Natural killer cell (primary cell): ENCODE measurements at regions not wholly inside any gene's neighbourhood (a gene's known extent, or its start where the extent isn't known, plus 50 kb on each side); places are given as distances from the start of the nearest gene placed in this dataset.

Experiments
- ATAC-seq, 3 donors: fragments of 150-1000 bp in 2 of 3; fragments of 200-7000 bp in 1 of 3; cut with Tn5 transposase; 1 replicate in 1 of 3; 2 replicates in 2 of 3; pipeline ENCODE4 v1.10.0; 2021; ENCODE audit warnings: mild to moderate bottlenecking in 2 of 3, moderate library complexity in 2 of 3
- DNase-seq, 2 donors: peaks; one replicate each; pipeline versions ENCODE4 v3.0.0 to v3.0.0-alpha.2; 2013 to 2021; ENCODE audit warnings: mixed read lengths in 1 of 2
- H3K27ac ChIP-seq: one replicate; pipeline ENCODE4 v1.5.1; 2013; ENCODE audit warnings: mild to moderate bottlenecking, low read length
- H3K27me3 ChIP-seq: one replicate; pipeline ENCODE4 v1.6.1; 2013; ENCODE audit warnings: low read length; ENCODE audit not compliant: control insufficient read depth, insufficient read depth
- H3K36me3 ChIP-seq: one replicate; pipeline ENCODE4 v1.6.1; 2013; ENCODE audit warnings: low read length; ENCODE audit not compliant: control insufficient read depth, insufficient read depth
- H3K4me1 ChIP-seq: one replicate; pipeline ENCODE4 v1.6.1; 2013; ENCODE audit warnings: low read length; ENCODE audit not compliant: control insufficient read depth, insufficient read depth
- H3K4me3 ChIP-seq: one replicate; pipeline ENCODE4 v1.5.1; 2013; ENCODE audit warnings: low read length
- H3K9me3 ChIP-seq: one replicate; pipeline ENCODE4 v1.6.1; 2013; ENCODE audit warnings: low read length; ENCODE audit not compliant: control insufficient read depth, insufficient read depth
- H3K27ac Mint-ChIP-seq, 2 donors: one replicate each; pipeline ENCODE4 v1.8.0; 2022; ENCODE audit warnings: mild to moderate bottlenecking in 2 of 2, mixed read lengths in 2 of 2, moderate library complexity in 1 of 2
- H3K27me3 Mint-ChIP-seq, 2 donors: one replicate each; pipeline ENCODE4 v1.8.0; 2022; ENCODE audit warnings: low read depth in 2 of 2, mixed read lengths in 2 of 2
- H3K36me3 Mint-ChIP-seq: one replicate; pipeline ENCODE4 v1.8.0; 2022; ENCODE audit warnings: mixed read lengths
- H3K4me1 Mint-ChIP-seq, 2 donors: one replicate each; pipeline ENCODE4 v1.8.0; 2022; ENCODE audit warnings: mixed read lengths in 2 of 2
- H3K4me3 Mint-ChIP-seq: one replicate; pipeline ENCODE4 v1.8.0; 2022; ENCODE audit warnings: mild to moderate bottlenecking, moderate library complexity, mixed read lengths
- H3K9me3 Mint-ChIP-seq, 2 donors: one replicate each; pipeline ENCODE4 v1.8.0; 2022; ENCODE audit warnings: mixed read lengths in 2 of 2
- CTCF ChIP-seq: fragments of 200-600 bp; IDR thresholded peaks from one replicate; pipeline ENCODE4 v1.8.0; 2022; ENCODE audit warnings: antibody characterized with exemption
- WGBS: methylation state at CpG from one replicate; pipeline ENCODE4 v1.1.7; 2013; ENCODE audit warnings: missing lambda C conversion rate; ENCODE audit not compliant: insufficient coverage; 5-methylcytosine and 5-hydroxymethylcytosine counted together
- intact Hi-C: fragments of 100-400 bp; cut with micrococcal nuclease; formaldehyde crosslinking; loops from one replicate; pipeline ENCODE4 v1.14.2; 2022

GRCh38 chr7:20007510-20007909 lies 209.7 kb downstream of the MACC1 start:
- Mint-ChIP-seq H3K4me1 (no peaks in the 10 kb centered on the region), H3K36me3 (no peaks in the 10 kb centered on the region), H3K27ac (no peak overlapping the region), H3K4me3 (no peak overlapping the region), H3K27me3 (no peaks in the 10 kb centered on the region), H3K9me3 (peaks cover 14 to 15% of the 10 kb centered on the region in 2 donors)
- no peak overlapping the region for H3K27ac ChIP-seq
- no peak for TF ChIP-seq CTCF
- no peak overlapping the region for H3K4me3 ChIP-seq
- intact Hi-C loops, result no loop called here
- no peaks in the 10 kb centered on the region for H3K27me3 ChIP-seq
- H3K36me3 ChIP-seq, result no peaks in the 10 kb centered on the region
- no peak for ATAC-seq
- no peaks in the 10 kb centered on the region for H3K4me1 ChIP-seq
- H3K9me3 ChIP-seq, result no peaks in the 10 kb centered on the region
- DNase-seq, result no peak

DNA sequence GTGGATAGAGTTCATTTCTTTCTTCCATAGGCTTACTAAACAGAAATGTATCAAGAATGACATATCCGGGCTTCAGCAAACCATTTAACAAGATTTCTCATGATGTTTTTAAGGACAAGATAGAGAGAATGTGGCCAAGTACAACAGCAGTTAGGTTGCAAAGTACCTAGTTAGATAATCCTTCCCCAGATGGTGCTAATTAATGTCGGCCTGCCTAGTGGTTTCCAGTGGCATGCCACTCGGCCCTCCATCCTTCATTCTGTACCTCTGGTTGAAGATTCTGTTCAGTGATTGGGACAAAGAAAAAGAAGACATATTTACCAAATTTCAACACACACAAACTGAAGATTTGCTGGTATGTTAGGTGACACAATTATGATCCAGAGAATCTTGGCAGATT lies 212.1 kb downstream of the MACC1 start:
- no peaks in the 10 kb centered on the region for H3K27me3 Mint-ChIP-seq
- no peak overlapping the region for H3K4me3 Mint-ChIP-seq
- no peak for TF ChIP-seq CTCF
- Histone ChIP-seq H3K27me3 (no peaks in the 10 kb centered on the region), H3K4me3 (no peak overlapping the region), H3K27ac (no peak overlapping the region), H3K9me3 (no peaks in the 10 kb centered on the region), H3K36me3 (no peaks in the 10 kb centered on the region), H3K4me1 (no peaks in the 10 kb centered on the region)
- no peaks in the 10 kb centered on the region for H3K4me1 Mint-ChIP-seq
- H3K36me3 Mint-ChIP-seq, result no peaks in the 10 kb centered on the region
- DNase-seq (no peak), ATAC-seq (no peak)
- H3K9me3 Mint-ChIP-seq, result peaks cover 10 to 13% of the 10 kb centered on the region in 2 donors
- no peak overlapping the region for H3K27ac Mint-ChIP-seq
- intact Hi-C loops, result no loop called here
- 79% methylated on average over 2 of the region's 3 CpGs for WGBS

GRCh38 chr7:19999681-20000080 lies 217.5 kb downstream of the MACC1 start:
- Mint-ChIP-seq H3K4me1 (no peaks in the 10 kb centered on the region), H3K27me3 (no peaks in the 10 kb centered on the region), H3K4me3 (no peak overlapping the region), H3K9me3 (peaks cover 2 to 12% of the 10 kb centered on the region in 2 donors), H3K27ac (no peak overlapping the region), H3K36me3 (no peaks in the 10 kb centered on the region)
- no peak overlapping the region for H3K4me3 ChIP-seq
- H3K36me3 ChIP-seq, result no peaks in the 10 kb centered on the region
- H3K9me3 ChIP-seq, result no peaks in the 10 kb centered on the region
- TF ChIP-seq CTCF, result no peak
- no peak overlapping the region for H3K27ac ChIP-seq
- no CpG with 5 or more reads among the region's 1 CpG for WGBS
- H3K4me1 ChIP-seq, result no peaks in the 10 kb centered on the region
- H3K27me3 ChIP-seq, result no peaks in the 10 kb centered on the region
- intact Hi-C loops, result no loop called here
- ATAC-seq (no peak), DNase-seq (no peak)

DNA sequence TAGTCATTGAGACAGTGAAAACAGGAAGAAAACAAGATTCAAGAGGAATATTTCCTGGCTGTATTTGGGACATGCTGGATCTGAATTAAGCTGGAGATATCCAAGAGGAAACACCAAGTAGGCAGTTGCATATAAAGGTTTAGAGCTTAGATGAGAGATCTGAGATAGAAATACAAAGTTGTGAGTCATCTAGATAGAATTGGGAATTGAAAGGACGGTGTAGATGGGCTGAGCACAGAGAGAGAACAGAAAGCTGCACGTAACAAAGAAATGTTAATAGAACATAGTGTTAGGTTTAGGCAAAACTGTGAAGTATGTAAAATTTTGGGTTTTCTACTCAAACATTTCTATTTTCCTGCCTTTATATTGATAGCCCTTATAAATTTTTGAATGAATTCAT lies 218.5 kb upstream of the TMEM196 start:
- H3K36me3 ChIP-seq, result no peaks in the 10 kb centered on the region
- no peak overlapping the region for H3K4me3 ChIP-seq
- Mint-ChIP-seq H3K9me3 (peaks cover 14 to 15% of the 10 kb centered on the region in 2 donors), H3K4me1 (no peaks in the 10 kb centered on the region), H3K27ac (no peak overlapping the region), H3K27me3 (no peaks in the 10 kb centered on the region), H3K36me3 (no peaks in the 10 kb centered on the region), H3K4me3 (no peak overlapping the region)
- H3K27me3 ChIP-seq, result no peaks in the 10 kb centered on the region
- 80% methylated on average over 2 of the region's 2 CpGs for WGBS
- DNase-seq (no peak), ATAC-seq (no peak)
- intact Hi-C loops, result no loop called here
- H3K9me3 ChIP-seq, result no peaks in the 10 kb centered on the region
- TF ChIP-seq CTCF, result no peak
- no peak overlapping the region for H3K27ac ChIP-seq
- H3K4me1 ChIP-seq, result no peaks in the 10 kb centered on the region
